SK-N-SH treated with all-trans-retinoic acid at 6 μM for 48 hours (cell line): ENCODE measurements at regions not wholly inside any gene's neighbourhood (a gene's known extent, or its start where the extent isn't known, plus 50 kb on each side); places are given as distances from the start of the nearest gene placed in this dataset.

Source experiments
- ARNTL ChIP-seq: fragments of 450-650 bp; formaldehyde crosslinking; IDR thresholded peaks from 2 replicates; pipeline ENCODE4 v1.5.0; 2020; ENCODE audit warnings: low read depth, mild to moderate bottlenecking, moderate library complexity, borderline replicate concordance
- CREB5 ChIP-seq: fragments of 250-450 bp; sonication (Bioruptor Pico); IDR thresholded peaks from 2 replicates; pipeline ENCODE4 v1.5.1; 2020; ENCODE audit warnings: low read depth, mild to moderate bottlenecking, moderate library complexity
- ISL1 ChIP-seq: fragments of 250-450 bp; sonication (Bioruptor Pico); IDR thresholded peaks from 2 replicates; pipeline ENCODE4 v2.1.2; 2022; ENCODE audit warnings: mild to moderate bottlenecking, moderate library complexity
- OSR1 ChIP-seq: fragments of 250-450 bp; sonication (Bioruptor Pico); IDR thresholded peaks from 2 replicates; pipeline ENCODE4 v1.8.0; 2022; ENCODE audit warnings: moderate library complexity, mild to moderate bottlenecking, inconsistent platforms
- PATZ1 ChIP-seq: fragments of 250-450 bp; sonication (Bioruptor Pico); IDR thresholded peaks from 2 replicates; pipeline ENCODE4 v1.8.0; 2020; ENCODE audit warnings: mild to moderate bottlenecking, moderate library complexity, borderline replicate concordance
- SNAI2 ChIP-seq: fragments of 250-450 bp; sonication (Bioruptor Pico); IDR thresholded peaks from 2 replicates; pipeline ENCODE4 v1.5.0; 2020; ENCODE audit warnings: mild to moderate bottlenecking, moderate library complexity
- TF ChIP-seq, protein P1 (sequence below): fragments of 250-450 bp; sonication (Bioruptor Pico); IDR thresholded peaks from 2 replicates; pipeline ENCODE4 v1.5.0; 2020; ENCODE audit warnings: mild to moderate bottlenecking, moderate library complexity

DNA sequence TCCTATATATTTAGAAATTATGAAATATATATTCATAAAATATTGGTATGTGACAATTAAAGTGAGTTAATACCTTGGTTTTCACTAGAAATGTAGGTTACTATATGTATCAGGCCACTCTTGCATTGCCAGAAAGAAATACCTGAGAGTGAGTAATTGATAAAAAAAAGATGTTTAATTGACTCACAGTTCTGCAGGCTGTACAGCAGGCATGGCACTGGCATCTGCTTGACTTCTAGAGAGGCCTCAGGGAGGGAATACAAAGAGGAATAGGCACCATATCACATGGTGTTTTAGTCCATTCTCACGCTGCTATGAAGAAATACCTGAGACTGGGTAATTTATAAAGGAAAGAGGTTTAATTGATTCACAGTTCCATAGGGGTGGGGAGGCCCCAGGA lies 1560.6 kb downstream of the STIM2 start:
- TF ChIP-seq SNAI2 (CRISPR knock-in tag) (no peak), ISL1 (CRISPR knock-in tag) (no peak), CREB5 (CRISPR knock-in tag) (no peak), OSR1 (CRISPR knock-in tag) (no peak), PATZ1 (CRISPR knock-in tag) (no peak), ARNTL (no peak)
- TF ChIP-seq, protein P1, sequence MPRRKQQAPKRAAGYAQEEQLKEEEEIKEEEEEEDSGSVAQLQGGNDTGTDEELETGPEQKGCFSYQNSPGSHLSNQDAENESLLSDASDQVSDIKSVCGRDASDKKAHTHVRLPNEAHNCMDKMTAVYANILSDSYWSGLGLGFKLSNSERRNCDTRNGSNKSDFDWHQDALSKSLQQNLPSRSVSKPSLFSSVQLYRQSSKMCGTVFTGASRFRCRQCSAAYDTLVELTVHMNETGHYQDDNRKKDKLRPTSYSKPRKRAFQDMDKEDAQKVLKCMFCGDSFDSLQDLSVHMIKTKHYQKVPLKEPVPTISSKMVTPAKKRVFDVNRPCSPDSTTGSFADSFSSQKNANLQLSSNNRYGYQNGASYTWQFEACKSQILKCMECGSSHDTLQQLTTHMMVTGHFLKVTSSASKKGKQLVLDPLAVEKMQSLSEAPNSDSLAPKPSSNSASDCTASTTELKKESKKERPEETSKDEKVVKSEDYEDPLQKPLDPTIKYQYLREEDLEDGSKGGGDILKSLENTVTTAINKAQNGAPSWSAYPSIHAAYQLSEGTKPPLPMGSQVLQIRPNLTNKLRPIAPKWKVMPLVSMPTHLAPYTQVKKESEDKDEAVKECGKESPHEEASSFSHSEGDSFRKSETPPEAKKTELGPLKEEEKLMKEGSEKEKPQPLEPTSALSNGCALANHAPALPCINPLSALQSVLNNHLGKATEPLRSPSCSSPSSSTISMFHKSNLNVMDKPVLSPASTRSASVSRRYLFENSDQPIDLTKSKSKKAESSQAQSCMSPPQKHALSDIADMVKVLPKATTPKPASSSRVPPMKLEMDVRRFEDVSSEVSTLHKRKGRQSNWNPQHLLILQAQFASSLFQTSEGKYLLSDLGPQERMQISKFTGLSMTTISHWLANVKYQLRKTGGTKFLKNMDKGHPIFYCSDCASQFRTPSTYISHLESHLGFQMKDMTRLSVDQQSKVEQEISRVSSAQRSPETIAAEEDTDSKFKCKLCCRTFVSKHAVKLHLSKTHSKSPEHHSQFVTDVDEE (CRISPR knock-in tag) = no peak
